Ovary (tissue), 3 donors: ENCODE measurements at regions not wholly inside any gene's neighbourhood (a gene's known extent, or its start where the extent isn't known, plus 50 kb on each side); places are given as distances from the start of the nearest gene placed in this dataset.

Experiments used
- CTCF ChIP-seq, 3 donors: fragments of 450-650 bp in 2 of 3; fragments of 200-600 bp in 1 of 3; IDR thresholded peaks; one replicate each; pipeline versions ENCODE4 v1.5.1 to v1.8.0; 2016 to 2022; ENCODE audit warnings: antibody characterized with exemption in 3 of 3, mild to moderate bottlenecking in 1 of 3
- EP300 ChIP-seq: sonication (generic); formaldehyde crosslinking; IDR thresholded peaks from one replicate; pipeline ENCODE4 v1.6.1; 2017; ENCODE audit warnings: antibody characterized with exemption
- POLR2A ChIP-seq: fragments of 450-650 bp; IDR thresholded peaks from one replicate; pipeline ENCODE4 v1.6.1; 2017; ENCODE audit warnings: antibody characterized with exemption, mild to moderate bottlenecking, moderate library complexity
- donor health status: DM: no; HTN: no; CAD: no.

- TF ChIP-seq CTCF (IDR thresholded peaks at IDR 0.05) = no peak
- TF ChIP-seq POLR2A = no peak
- TF ChIP-seq EP300 = no peak
Measured at GRCh38 chr22:19590696-19591095, 66.5 kb upstream of the CLDN5 start.
